TTC549 (cell line): ENCODE measurements at regions not wholly inside any gene's neighbourhood (a gene's known extent, or its start where the extent isn't known, plus 50 kb on each side); places are given as distances from the start of the nearest gene placed in this dataset.
"Not testable (repeated sequence)": the region's sequence is repeated elsewhere in the genome, so short reads cannot be mapped to it uniquely, and the experiment has no call there.

ENCODE experiments used
- FAIRE-seq: peaks from 2 replicates; lab custom pipeline; 2012; peaks lifted over from hg19 to GRCh38; lab: Jason Lieb, UNC

- FAIRE-seq = no peak
These were observed 139.3 kb upstream of the FBXO11 start for GRCh38 chr2:48045613-48046012.

GRCh38 chr2:48048476-48049171 is 142.3 kb upstream of the FBXO11 start:
- no peak for FAIRE-seq

DNA sequence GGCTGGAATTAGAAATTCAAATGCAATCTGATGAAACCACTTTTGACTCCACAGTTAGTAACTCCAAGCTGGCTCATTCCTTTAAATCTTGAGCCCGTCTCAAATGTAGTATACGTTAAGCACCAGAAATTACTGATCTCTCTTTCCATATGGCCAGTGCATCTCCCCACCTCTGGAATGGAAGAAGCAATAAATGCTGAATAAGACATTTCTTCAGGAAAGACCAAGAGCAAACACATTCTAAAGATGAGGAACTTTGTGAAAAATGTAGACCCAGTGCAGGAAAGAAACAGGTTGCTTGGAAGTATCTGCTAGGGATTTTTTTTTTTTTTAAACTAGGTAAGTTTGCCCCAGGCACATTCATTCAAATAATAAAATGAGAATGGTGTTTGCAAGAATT is 143.1 kb upstream of the FBXO11 start:
- FAIRE-seq = no peak

- FAIRE-seq = no peak
These were observed 144.4 kb upstream of the FBXO11 start for GRCh38 chr2:48050711-48051110.

DNA sequence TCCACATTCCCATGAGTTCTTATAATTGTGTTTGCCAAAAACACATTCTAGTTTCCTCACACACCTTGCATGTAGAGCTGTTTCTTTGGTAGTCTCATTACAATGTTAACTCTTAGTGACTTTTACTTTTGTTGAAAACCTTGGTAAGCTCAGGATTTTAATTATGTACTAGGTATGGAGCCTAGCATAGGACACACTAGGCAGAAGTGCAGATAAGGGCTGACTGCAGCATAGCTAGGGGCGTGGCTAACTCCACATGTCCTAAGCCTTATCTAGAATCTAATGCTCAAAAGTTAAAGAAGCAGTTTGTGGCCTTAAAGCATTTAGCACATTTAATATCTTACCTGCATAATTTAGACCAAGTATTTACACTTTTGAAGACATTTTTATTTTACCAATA is 153.7 kb upstream of the FBXO11 start:
- FAIRE-seq = no peak

- not testable (repeated sequence) for FAIRE-seq
These were observed 155.4 kb upstream of the FBXO11 start for GRCh38 chr2:48061656-48062055.

DNA sequence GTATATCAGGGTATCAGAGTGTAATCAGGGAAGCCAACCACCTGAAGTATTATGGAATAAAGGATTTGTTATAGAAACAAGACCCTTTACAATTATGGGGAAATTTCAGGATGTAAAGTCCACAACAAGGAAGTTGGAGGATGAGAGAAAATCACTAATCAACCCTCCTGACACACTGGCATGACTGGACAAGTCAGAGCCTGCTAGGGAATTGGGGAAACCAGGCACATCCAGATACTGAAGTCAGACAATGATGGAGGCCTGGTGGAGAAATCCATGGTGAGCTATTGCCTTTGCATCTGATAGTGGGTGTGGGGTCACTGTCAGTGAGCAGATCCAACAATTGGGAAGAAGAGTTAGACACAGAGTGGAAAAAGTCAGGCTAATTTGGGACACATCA is 158.8 kb upstream of the FBXO11 start:
- no peak for FAIRE-seq

DNA sequence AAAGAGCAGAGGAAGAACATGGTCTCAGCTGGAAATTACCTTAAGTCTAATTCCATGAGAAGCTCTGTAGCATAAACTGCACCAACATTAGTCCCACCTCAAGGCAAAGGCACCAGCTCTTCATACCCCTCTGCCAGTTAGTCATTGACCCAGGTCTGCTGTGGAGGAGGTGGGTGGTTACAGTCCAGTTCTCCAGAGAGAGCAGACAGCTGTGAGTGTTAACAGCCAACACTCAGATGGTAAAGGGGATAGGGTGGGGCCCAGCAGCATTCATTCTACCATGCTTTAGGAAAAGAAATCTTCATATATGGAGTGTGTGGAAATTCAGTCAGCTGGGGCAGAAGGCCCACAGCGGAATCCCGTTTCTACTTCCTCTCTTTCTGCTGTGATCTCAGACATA is 159.7 kb upstream of the FBXO11 start:
- no peak for FAIRE-seq

- no peak for FAIRE-seq
These were observed 163.5 kb upstream of the FBXO11 start for GRCh38 chr2:48069769-48070168.

DNA sequence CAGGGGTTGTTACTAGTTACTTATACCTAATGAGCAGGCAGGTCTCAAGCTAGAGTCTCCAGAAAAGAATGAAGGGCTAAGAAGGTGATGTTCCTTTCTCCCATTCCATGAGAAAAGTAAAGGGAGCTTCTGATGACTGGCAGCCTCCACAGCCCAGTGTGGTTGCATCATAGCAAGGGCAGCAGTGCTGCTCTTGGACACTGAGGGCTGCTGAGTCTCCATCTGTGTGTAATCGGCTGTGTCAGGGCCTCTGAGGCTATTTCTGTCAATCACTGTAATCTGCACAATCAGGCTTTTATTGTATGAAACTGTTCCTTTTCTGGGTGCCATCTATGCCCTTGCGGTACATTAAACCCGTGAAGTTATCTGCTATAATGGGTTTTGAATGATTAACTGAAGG is 164.1 kb upstream of the FBXO11 start:
- no peak for FAIRE-seq

- FAIRE-seq = no peak
These were observed 166.3 kb upstream of the FBXO11 start for GRCh38 chr2:48072583-48072982.

DNA sequence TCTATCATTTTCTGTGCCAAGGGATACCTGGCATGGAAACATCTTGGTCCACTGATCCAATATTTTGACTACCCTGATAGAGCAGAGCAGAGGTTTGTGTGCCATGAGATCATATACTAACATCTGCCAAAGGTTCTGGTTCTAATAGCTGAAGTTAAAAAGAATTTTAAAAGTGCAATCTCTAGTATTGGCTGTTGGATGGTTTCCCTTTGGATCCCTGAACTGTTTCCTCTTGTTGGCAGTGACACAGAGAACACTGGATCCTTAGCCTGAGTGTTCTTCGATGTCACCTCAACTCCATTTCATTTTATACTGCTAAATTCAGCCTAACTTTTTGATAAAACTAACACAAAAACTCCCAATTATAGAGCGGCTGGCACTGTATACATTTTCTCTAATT is 169.3 kb upstream of the FBXO11 start:
- no peak for FAIRE-seq

GRCh38 chr2:48080534-48081316 is 174.4 kb upstream of the FBXO11 start:
- no peak for FAIRE-seq

GRCh38 chr2:48081317-48081628 is 175.0 kb upstream of the FBXO11 start:
- no peak for FAIRE-seq

- no peak for FAIRE-seq
These were observed 179.6 kb upstream of the FBXO11 start for GRCh38 chr2:48085888-48086287.

- FAIRE-seq = no peak
These were observed 182.7 kb upstream of the FBXO11 start for GRCh38 chr2:48088994-48089393.

- no peak for FAIRE-seq
These were observed 183.3 kb upstream of the FBXO11 start for GRCh38 chr2:48089644-48090043.

DNA sequence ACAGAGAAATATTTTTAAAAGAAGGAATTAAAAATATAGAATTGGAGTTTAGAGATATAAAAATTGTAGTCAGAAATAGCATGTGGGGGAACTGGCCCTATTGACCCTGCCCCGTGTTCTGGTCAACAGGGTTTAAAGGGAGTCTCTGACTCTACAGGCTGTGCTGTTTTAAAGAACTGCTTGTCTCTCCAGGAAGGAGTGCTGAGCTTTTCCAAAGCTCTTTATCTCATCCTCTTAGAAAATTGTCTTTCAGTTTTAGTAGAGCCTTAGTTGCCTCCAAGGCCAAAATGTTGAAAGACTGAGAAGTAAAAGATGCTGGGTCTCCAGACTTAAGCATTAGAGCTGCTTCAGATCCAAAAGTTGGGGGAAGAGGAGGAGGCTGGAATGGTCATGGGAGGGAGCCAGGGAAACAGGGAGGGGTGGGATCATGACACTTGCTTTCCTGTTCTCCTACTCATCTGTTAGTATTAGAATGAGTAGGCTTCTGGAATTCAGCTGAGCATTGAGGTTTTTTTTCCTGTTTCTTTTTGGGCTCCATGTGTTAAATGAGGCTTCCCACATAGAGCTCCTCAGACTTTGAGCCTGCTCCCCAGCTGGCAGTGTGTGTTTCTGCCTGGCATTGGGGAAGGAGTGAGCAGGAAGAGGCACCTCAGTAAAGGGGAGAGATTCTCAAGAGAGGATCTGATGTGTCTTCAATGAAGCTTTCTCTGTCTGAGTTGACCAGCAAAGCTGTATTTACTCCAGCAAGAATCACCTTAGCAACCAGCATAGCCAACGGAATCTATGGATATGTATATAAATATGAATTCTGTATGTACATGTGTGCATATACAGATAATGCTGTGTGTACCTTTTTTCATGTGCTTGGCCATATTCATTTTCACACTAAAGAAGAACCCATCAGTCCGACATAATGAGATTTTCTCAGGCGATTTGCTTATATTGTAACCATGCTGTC is 186.8 kb upstream of the FBXO11 start:
- no peak for FAIRE-seq

GRCh38 chr2:48096765-48097164 is 190.5 kb upstream of the FBXO11 start:
- FAIRE-seq = not testable (repeated sequence)

DNA sequence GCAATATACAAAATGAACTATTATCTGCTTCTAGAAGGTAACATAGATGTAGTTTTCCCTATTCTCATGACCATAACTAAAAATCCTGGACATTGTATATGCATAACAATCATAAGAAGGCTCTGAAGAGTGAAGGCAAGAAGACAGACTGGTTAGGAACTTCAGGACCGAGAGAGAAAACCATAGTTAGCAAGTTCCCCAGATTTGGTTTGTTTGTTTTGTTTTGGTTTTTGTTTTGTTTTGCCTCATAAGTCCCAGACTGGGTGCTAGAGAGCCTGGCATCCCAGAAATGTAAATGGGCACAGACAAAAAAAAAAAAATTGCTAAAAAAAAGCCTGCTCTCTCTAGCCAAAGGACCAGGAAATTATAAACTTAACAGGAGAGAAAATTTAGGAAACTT is 192.2 kb upstream of the FBXO11 start:
- no peak for FAIRE-seq

DNA sequence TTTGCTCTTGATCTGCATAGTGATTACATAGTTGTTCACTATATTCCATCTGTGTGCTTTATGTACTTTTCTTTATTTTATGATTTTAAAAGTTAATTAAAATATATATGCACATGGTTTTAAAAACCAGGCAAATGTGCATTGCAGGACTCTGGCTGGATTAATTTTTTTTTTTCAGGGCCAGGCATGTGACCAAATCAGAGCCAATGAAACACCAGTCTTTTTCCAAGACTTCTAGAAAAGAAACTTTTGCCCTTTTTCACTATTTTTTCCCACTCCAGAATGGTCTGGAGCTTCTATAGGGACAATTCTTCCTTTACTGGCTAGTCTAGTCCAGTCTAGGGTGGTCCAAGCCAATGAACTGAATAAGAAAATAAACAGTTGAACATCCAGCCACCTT is 198.1 kb upstream of the FBXO11 start:
- no peak for FAIRE-seq

GRCh38 chr2:48105848-48106247 is 199.6 kb upstream of the FBXO11 start:
- FAIRE-seq = no peak

GRCh38 chr2:48107326-48107925 is 201.1 kb upstream of the FBXO11 start:
- no peak for FAIRE-seq
